A204.1 (cell line): ENCODE measurements at regions not wholly inside any gene's neighbourhood (a gene's known extent, or its start where the extent isn't known, plus 50 kb on each side); places are given as distances from the start of the nearest gene placed in this dataset.

Experiments
- FAIRE-seq: peaks from 2 replicates; lab custom pipeline; 2012; peaks lifted over from hg19 to GRCh38; lab: Jason Lieb, UNC

- FAIRE-seq, result no peak
Observed at GRCh38 chr5:93100976-93101375, 480.0 kb downstream of the NR2F1-AS1 start.

DNA sequence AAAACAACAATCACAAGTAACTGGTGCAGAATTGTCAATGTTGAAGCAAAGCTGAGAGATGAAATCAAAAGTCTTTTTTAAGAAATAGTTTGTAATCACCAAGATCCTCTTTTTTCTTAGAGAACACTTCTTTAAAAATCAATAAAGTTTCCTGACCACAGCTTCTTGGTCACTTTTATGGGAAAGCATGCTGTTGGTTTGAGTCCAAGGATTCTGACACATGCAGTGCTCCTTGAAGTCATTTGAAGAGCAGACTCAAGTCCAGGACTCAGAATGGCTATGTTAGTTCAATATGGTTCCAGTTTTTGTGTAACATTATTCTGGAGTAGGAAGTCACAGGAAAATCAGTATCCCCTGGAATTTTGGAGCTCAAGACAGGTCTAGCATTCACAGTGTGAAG lies 480.6 kb downstream of the NR2F1-AS1 start:
- no peak for FAIRE-seq

DNA sequence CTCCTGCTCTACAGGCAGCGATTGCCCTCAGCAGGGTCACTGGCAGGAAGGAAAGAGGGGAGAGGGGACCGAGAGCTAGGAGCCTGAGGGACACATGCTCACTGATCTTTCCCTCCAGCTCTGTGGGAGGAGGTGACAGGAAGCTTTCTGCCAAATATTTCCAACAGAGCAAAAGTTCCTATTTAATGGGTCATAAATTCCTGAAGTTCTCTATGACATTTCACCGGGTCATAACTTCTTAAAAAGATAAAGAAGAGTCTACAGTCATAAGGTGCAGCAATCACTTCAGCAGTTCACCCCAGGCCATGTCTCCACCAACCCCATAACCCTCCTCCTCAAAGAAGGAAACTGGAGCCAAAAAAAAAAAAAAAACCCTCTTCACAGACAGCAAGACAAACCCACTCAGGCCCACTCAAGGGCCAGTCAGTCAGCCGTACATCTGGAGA lies 481.1 kb downstream of the NR2F1-AS1 start:
- FAIRE-seq, result no peak

DNA sequence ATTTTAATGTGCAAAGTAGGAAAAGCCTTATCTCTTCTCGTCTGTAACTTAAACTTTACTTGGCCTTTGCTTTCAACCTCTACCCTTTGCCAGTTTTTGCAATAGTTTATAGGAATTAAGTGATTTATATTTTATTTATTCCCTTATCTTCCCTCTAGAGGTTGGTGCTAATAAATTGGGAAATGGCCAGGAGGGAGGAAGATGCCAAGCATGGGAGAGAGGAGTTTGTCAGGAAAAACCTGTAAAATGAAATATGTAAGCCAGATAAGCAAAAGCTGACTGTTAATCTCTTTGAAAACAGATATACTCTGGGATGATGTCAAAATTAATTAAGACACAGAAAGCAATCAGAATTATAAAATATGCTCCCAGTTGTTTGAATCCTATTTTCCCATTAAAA lies 484.5 kb downstream of the NR2F1-AS1 start:
- no peak for FAIRE-seq

- no peak for FAIRE-seq
Observed at GRCh38 chr5:93092349-93093105, 488.5 kb downstream of the NR2F1-AS1 start.

- no peak for FAIRE-seq
Observed at GRCh38 chr5:93090698-93091097, 490.3 kb downstream of the NR2F1-AS1 start.

GRCh38 chr5:93088592-93089389 lies 492.2 kb downstream of the NR2F1-AS1 start:
- no peak for FAIRE-seq

- FAIRE-seq, result no peak
Observed at GRCh38 chr5:93087326-93087725, 493.7 kb downstream of the NR2F1-AS1 start.

DNA sequence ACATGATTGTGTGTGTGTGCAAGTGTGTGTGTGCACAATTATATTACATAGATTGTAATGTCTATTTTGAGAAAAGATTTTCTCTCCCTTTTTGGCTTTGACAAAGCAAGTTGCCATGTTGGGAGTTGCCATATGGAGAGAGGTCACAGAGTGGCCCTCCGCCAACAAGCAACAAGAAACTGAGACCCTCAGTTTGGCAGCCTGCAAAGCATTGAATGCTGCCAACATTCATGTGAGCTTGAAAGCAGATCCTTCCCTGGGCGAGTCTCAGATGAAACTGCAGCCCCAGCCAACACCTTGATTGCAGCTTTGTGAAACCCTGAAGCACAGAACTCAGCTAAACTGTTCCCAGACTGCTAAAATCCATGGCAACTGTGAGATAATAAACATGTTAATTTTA lies 498.0 kb downstream of the NR2F1-AS1 start:
- FAIRE-seq, result no peak

- no peak for FAIRE-seq
Observed at GRCh38 chr5:93079046-93079445, 502.0 kb downstream of the NR2F1-AS1 start.

- no peak for FAIRE-seq
Observed at GRCh38 chr5:93078082-93079038, 502.7 kb downstream of the NR2F1-AS1 start.

- FAIRE-seq, result no peak
Observed at GRCh38 chr5:93076566-93076965, 504.5 kb downstream of the NR2F1-AS1 start.

- no peak for FAIRE-seq
Observed at GRCh38 chr5:93076096-93076495, 504.9 kb downstream of the NR2F1-AS1 start.

DNA sequence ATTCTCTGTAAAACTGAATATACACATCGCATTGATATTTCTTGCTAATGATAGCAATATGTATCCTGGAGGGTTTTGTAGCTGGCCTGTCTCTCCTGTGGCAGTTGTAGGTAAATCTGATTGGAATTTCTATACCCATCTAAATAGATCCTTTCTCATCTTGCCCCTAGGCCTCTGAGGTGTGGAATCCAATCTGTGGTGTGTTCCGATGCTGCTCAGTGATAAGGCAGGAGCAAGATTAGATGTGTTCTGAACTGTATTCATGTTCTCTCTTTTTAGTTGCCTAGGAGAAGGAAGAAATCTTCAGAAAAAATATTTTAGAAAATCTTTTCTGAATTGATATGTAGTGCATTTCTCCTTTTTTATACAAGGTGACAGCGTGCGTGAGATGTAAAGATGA lies 507.5 kb downstream of the NR2F1-AS1 start:
- FAIRE-seq, result no peak

DNA sequence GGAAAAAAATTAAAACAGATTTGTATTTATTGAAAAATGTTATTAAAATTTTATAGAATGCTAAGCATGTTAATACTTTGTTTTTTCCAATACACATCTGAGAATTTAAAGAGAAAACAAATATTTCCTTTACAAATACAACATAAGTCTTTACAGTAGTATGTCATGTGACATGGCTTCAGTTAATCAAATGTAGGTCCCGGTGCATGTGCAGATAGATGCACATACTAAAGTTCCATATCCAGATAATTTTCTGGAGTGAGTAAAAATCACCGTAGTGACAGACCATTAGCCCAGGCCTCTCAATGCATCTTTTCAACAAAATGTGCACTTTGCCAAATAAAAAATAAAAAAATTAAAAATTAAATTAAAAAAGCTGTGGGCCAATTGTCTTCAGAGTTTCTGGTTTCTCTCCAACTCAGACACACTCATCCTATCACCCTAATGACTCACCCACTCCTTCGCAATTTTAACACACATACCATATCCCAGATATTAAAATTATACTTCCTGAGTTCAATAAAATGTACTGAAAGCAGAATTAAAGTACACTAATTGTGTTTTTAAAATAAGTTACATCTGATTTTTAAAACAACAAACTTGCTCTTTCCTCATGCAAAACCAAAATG lies 508.1 kb downstream of the NR2F1-AS1 start:
- no peak for FAIRE-seq

- FAIRE-seq, result peak; percentile 53
Observed at GRCh38 chr5:93071710-93072109, 509.3 kb downstream of the NR2F1-AS1 start.

DNA sequence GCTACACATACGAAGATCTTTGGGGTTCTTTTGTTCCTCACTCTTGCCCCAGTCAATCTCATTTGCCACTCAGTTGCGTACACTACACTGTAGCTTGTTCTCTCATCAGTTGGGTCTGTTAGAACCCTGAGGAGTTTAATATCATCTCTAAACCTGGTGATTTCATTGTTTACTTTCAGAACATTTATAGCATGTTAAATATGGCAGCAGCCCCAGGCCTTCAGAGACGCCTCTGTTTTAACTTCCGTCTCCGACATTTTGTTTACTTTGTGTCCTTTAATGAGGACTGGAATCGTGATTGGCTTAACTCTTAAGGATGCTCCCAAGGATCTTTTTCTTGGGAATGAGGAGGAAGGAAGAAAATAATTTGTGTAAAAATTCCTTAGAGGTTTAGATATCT lies 510.1 kb downstream of the NR2F1-AS1 start:
- no peak for FAIRE-seq

DNA sequence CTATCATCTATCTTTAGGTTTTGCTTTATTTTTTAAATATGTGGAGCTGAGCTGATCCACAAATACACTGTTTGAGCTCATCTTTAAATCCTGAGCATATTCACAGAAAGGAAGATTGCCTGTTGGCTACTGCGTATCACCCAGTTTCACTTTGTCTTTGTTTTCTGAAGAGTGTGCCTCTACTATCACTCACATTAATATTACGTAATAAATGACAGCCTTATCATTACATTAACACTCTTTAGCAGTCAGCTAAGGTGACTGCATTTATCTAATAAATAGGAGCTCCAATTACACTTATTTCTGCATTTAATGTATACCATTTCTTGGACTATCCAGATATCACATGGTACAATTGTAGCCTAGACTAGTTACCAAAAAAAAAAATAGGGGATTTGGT lies 511.7 kb downstream of the NR2F1-AS1 start:
- FAIRE-seq, result no peak

DNA sequence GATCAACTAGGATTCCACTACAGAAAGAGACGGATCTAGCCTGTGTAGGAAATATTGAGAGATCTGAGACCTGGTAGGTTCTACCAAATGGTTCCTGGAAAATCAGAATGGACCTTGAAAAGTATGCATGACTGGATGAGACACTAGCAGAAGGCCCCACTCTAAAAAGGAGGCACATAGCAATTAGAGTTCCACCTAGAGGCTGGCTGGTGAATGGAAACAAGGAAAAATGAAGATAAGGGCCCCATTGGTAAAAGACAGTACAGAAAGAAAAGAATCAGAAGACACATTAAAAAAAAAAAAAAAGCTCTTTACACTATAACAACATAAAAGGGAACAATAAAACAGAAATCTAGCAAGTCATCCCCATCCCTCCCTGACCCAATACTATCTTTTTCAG lies 518.5 kb downstream of the NR2F1-AS1 start:
- no peak for FAIRE-seq

- FAIRE-seq, result no peak
Observed at GRCh38 chr5:93058309-93058708, 522.7 kb downstream of the NR2F1-AS1 start.

DNA sequence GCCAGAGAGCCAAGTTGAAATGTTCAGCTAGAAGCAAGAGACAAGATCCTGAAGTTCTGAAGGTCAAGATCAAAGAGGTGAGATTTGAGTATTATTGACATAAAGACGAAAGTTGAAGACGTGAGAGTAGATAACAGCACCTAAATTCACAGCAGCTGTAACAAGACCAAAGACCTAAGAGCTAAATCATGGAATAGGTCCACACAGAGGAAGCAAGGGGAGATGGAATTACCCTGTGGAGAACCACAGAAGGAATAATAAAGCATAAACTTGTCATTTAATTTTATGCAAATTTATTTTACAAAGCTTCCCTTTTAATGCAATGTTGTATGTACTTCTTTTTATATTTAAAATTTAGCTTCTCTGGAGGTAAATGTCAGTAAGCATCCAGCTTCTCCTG lies 523.7 kb downstream of the NR2F1-AS1 start:
- no peak for FAIRE-seq

- FAIRE-seq, result no peak
Observed at GRCh38 chr5:93055971-93056370, 525.0 kb downstream of the NR2F1-AS1 start.
